ENCODE measurements at regions not wholly inside any gene's neighbourhood (a gene's known extent, or its start where the extent isn't known, plus 50 kb on each side); places are given as distances from the start of the nearest gene placed in this dataset.

DNA sequence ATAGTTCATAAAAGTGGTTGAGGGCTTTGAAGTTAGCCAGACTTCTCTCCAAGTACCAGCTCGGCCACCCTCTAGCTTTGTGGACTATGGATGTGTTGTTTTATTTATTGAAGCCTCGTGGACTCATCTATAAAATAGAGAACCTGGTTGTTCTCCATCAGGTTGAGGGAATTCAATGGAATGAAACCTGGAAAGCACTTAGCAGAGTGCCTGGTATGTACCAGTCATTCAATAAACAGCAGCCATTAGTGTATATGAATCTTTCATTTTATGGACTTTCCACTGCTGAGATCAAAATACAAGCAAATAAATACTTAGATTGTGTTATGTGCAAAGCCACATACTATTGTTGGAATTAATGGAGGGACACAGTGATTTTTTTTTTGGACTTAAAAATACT lies 206.8 kb downstream of the SOX4 start:
- Histone ChIP-seq H4K8ac (ENCODE audit: low read depth in 2 of 2, low read length in 2 of 2) (no peak overlapping the region), H2BK15ac (ENCODE audit: low read depth, low read length) (no peak overlapping the region; the same call in 2 of the 3 replicates), H2AFZ (replicated peaks; ENCODE audit: low read length, poor library complexity) (no peak overlapping the region), H4K5ac (ENCODE audit: low read depth, low read length) (no peak overlapping the region), H3K4me3 (ENCODE audit: insufficient read depth, low read depth, low read length) (no peak overlapping the region), H3K9ac (ENCODE audit: low read depth, low read length) (no peak overlapping the region), H3K14ac (replicated peaks; ENCODE audit: low read depth, low read length) (no peak overlapping the region; the same call in 1 of the 2 replicates), H4K20me1 (ENCODE audit: insufficient read depth, low read length) (no peaks in the 10 kb centered on the region), H2BK5ac (ENCODE audit: low read depth, low read length, poor library complexity, severe bottlenecking) (no peak overlapping the region), H3K27ac (ENCODE audit: insufficient read depth, low read length) (no peak overlapping the region), H4K91ac (ENCODE audit: insufficient read depth, low read depth, low read length) (no peak overlapping the region), H3K4me2 (ENCODE audit: low read depth, low read length) (no peak overlapping the region), H2AK5ac (ENCODE audit: low read depth, low read length) (no peak overlapping the region), H3K56ac (ENCODE audit: extremely low read depth, insufficient read depth, low read length) (no peak overlapping the region), H3K4ac (ENCODE audit: low read depth, low read length) (no peak overlapping the region), H2AK9ac (replicated peaks; ENCODE audit: low read depth, low read length, poor library complexity) (no peak overlapping the region), H3K9me3 (ENCODE audit: control insufficient read depth, insufficient read depth, low read length) (no peaks in the 10 kb centered on the region), H3K18ac (ENCODE audit: low read depth, low read length) (no peak overlapping the region), H3K4me1 (ENCODE audit: control insufficient read depth, insufficient read depth, low read length) (peaks cover 9% of the 10 kb centered on the region), H3K36me3 (ENCODE audit: control insufficient read depth, insufficient read depth, low read length) (no peaks in the 10 kb centered on the region), H3K79me1 (ENCODE audit: low read depth in 1 of 2, low read length in 2 of 2) (0 out of 4 replicates have a peak, but pooled peaks cover 0 to 4% of the 10 kb centered on the region in 2 experiments), H2BK120ac (ENCODE audit: low read depth, low read length) (peak overlapping the region; percentile 64; the same call in 1 of the 2 replicates), H3K27me3 (ENCODE audit: control insufficient read depth, insufficient read depth, low read length) (no peaks in the 10 kb centered on the region), H3K23ac (ENCODE audit: low read depth, low read length) (no peak overlapping the region), H2BK20ac (ENCODE audit: low read depth, low read length) (no peak overlapping the region), H3K9me1 (ENCODE audit: insufficient read depth, low read length) (peaks cover 11% of the 10 kb centered on the region)
- in situ Hi-C loops (cut with MboI; ENCODE audit: low sequenced_read_pairs), result no loop called here
- POLR2A ChIA-PET (ENCODE audit: unreplicated experiment), result no interaction called here
- CTCF ChIA-PET, result no interaction called here
- no CpG with 5 or more reads among the region's 2 CpGs for WGBS, 2 experiments (ENCODE audit: extremely low coverage in 2 of 2, insufficient read length in 1 of 2)
- TF ChIP-seq RAD21 (IDR thresholded peaks at IDR 0.05; ENCODE audit: low read length) (no peak), RCOR1 (IDR thresholded peaks at IDR 0.05; ENCODE audit: insufficient replicate concordance, low read length) (no peak), BHLHE40 (IDR thresholded peaks at IDR 0.05; ENCODE audit: low read depth, low read length) (no peak), RFX5 (IDR thresholded peaks at IDR 0.05; ENCODE audit: low read depth, low read length) (no peak), CHD1 (IDR thresholded peaks at IDR 0.05; ENCODE audit: low read depth, low read length) (no peak), MAZ (IDR thresholded peaks at IDR 0.05; ENCODE audit: borderline replicate concordance, low read depth, low read length) (no peak), CTCF (conservative IDR thresholded peaks at IDR 0.05; ENCODE audit: low read depth, low read length) (no peak), POLR2A (IDR thresholded peaks at IDR 0.05; ENCODE audit: low read depth, low read length) (no peak), SMC3 (IDR thresholded peaks at IDR 0.05; ENCODE audit: low read depth, low read length) (no peak), NFE2L2 (IDR thresholded peaks at IDR 0.05; ENCODE audit: low read depth, low read length) (no peak)
- TF ChIP-seq, protein P1, sequence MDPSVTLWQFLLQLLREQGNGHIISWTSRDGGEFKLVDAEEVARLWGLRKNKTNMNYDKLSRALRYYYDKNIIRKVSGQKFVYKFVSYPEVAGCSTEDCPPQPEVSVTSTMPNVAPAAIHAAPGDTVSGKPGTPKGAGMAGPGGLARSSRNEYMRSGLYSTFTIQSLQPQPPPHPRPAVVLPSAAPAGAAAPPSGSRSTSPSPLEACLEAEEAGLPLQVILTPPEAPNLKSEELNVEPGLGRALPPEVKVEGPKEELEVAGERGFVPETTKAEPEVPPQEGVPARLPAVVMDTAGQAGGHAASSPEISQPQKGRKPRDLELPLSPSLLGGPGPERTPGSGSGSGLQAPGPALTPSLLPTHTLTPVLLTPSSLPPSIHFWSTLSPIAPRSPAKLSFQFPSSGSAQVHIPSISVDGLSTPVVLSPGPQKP (IDR thresholded peaks at IDR 0.05; ENCODE audit: borderline replicate concordance, low read depth, low read length), result no peak
- ATAC-seq (ENCODE audit: low read depth), result no peak
- no TSS peak for BruUV-seq (replicated peaks)
- intact Hi-C loops (cut with micrococcal nuclease), result no loop called here
- dilution Hi-C loops (cut with HindIII; ENCODE audit: low sequenced_read_pairs, unreplicated experiment), result no loop called here
- no peak for DNase-seq
